ENCODE measurements at regions not wholly inside any gene's neighbourhood (a gene's known extent, or its start where the extent isn't known, plus 50 kb on each side); places are given as distances from the start of the nearest gene placed in this dataset.
A peak's percentile ranks its signal among the peaks of the same experiment; 100 is the strongest.

GRCh38 chr11:95549301-95549700 is 240.3 kb downstream of the FAM76B start:
- no peak for DNase-seq (ENCODE audit: low read depth in 2 of 2)

- no peak for DNase-seq (ENCODE audit: low read depth in 2 of 2)
Measured at GRCh38 chr11:95548416-95548815, 241.2 kb downstream of the FAM76B start.

- no peak for DNase-seq (ENCODE audit: low read depth in 2 of 2)
Measured at GRCh38 chr11:95547976-95548375, 241.6 kb downstream of the FAM76B start.

DNA sequence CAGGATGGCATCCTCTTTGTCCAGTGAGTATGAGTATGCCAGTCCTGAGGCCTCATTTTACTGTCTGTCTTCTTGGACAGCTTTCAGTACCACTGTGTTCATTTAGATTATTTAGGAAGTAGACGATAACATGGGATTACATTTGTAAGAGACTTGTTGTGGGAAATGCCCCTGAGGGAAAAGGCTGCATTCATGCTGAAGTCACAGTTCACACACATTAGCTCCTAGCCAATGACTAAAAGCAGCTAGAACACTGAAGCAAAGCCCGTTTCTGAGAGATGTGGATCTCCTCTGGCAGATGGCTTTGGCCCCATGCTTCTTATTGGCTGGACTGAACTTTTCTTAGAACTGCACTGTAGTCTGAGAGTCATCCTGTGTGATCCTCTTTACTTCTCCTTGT is 242.4 kb downstream of the FAM76B start:
- no peak for DNase-seq (ENCODE audit: low read depth in 2 of 2)

GRCh38 chr11:95545116-95545875 is 244.3 kb downstream of the FAM76B start:
- peak; percentile 3 to 5 for DNase-seq (ENCODE audit: low read depth in 2 of 2)

- DNase-seq (ENCODE audit: low read depth in 2 of 2): no peak
Measured at GRCh38 chr11:95544095-95544856, 245.3 kb downstream of the FAM76B start.

DNA sequence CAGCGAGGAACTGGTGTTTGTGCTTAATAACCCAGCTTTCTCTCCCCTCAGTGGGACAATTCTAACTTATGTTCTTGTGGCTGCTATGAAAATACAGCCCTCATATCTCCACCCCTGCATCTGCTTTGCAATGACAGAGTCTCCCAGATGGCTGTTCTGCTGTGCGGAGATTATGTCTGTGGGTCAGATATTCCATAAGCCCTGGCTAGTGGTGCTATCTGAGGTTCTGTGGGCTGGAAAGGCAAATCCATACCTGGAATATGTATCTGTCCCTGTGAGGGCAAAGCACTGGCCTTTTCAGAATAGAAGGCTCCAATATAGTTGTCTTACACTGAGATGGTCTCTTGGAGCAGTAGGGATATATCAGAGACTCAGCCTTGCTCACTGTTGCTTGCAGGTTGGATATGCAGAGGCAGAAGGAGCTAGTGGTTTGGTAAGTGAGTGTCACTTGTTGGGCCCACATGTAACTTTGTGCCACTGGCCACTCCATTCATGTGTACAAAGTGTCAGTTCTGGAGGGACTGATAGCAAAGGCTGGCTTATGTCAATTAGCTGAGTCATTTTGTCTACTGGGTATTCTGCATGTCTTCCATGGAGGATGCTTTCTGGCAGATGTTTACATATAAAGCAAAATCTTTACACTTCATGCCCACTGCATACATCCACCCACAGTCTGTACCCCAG is 246.6 kb downstream of the FAM76B start:
- no peak for DNase-seq (ENCODE audit: low read depth in 2 of 2)

GRCh38 chr11:95541715-95542114 is 247.9 kb downstream of the FAM76B start:
- no peak for DNase-seq (ENCODE audit: low read depth in 2 of 2)

DNA sequence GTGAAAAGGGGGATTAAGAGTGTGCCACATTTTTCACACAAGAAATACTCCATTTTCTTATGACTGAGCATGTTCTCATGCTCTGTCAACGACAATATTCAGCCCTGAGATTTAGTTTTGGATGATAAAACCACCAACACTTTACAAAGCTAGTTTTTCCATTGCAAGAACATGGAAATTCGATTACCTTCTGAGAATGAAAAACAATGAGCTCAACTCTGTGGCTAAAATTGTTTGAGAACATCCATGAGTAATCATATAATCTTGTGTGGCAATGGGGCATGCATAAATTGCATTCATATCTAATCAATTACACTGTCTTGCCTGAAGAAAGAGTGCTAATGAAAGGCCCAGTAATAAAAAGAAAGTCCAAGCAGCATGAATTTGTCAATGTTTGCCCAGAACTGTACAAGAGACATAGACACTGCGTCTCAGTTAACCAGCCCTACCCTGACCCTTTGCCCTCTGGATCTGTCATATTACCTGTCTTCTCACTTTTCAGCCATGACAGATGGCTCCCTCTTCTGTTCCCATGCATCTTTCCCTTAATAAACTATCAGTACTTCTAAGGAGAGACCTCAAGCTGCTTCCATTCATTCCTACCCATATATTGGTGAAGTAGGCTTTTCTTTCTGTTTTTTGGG is 253.4 kb downstream of the FAM76B start:
- no peak for DNase-seq (ENCODE audit: low read depth in 2 of 2)

DNA sequence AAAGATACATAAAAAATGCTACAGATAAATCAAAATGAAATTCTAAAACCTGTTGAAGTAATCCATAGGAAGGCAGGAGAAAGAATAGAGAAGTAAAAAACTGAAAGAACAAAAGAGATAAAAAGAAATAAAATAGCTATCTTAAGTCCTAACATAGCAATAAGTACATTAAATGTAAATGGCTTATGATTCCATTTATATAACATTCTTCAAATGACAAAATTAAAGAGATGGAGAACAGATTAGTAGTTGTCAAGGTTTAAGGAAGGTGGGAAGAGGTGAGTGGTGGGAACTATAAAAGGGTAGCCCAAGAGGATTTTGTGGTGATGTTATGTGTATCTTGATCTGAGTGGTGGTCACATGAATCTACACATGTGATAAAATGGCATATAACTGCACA is 254.8 kb downstream of the FAM76B start:
- no peak for DNase-seq (ENCODE audit: low read depth in 2 of 2)

DNA sequence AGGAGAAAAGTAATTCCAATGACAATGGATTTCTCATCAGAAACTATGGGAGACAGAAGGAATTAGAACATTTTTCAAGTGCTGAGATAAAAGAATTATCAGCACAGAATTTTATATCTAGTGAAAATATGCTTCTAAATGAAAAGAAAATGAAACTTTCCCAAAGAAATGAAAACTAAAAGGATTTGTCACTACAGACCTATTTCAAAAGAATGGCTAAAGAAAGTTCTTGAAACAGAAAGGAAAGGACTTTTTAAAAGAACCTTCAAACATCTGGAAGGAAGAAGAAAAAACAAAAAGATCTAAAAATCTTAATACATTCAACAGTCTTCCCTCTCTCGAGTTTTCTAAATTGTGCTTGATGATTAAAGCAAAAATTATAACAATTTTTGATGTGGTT is 255.4 kb downstream of the FAM76B start:
- no peak for DNase-seq (ENCODE audit: low read depth in 2 of 2)

GRCh38 chr11:95531116-95531515 is 258.5 kb downstream of the FAM76B start:
- no peak for DNase-seq (ENCODE audit: low read depth in 2 of 2)

- DNase-seq (ENCODE audit: low read depth in 2 of 2): no peak
Measured at GRCh38 chr11:95524314-95525036, 265.1 kb downstream of the FAM76B start.

DNA sequence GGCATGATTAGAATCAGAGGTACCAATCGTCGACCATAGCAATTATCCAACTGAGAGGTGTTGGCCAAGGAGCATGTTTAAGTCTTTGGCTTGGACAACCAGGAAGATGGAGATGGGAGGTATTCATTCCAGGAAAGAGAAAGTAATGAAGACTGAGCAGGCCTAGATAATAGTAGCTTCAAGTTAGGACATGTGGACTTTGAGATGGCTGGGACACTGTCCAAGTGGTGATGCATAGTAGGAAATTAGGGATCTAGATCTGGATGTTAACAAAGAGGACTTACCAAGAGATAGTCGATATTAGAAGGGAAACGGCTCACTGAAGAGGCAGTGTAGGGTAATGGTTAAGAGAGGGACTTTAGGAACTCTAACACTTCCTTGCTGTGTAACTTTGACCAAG is 266.7 kb downstream of the FAM76B start:
- DNase-seq (ENCODE audit: low read depth in 2 of 2): no peak

DNA sequence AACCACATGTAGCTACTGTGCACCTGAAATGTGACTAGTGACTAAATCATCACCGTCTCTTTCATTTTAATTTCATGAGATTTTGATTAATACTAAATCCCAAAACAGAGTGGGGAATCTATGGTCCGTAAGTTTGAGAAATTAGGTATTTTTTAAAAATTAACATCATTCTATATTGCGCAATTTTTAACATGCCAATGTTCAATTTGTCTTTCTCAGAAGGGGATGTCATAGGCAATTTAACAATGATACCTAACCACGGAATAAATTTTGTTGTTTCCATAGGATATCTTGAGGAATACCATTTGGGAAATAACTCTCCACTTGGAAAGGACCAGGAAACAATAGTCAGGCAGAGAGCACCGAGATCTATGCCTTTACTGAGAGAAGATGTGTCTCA is 267.7 kb downstream of the FAM76B start:
- DNase-seq (ENCODE audit: low read depth in 2 of 2): no peak

DNA sequence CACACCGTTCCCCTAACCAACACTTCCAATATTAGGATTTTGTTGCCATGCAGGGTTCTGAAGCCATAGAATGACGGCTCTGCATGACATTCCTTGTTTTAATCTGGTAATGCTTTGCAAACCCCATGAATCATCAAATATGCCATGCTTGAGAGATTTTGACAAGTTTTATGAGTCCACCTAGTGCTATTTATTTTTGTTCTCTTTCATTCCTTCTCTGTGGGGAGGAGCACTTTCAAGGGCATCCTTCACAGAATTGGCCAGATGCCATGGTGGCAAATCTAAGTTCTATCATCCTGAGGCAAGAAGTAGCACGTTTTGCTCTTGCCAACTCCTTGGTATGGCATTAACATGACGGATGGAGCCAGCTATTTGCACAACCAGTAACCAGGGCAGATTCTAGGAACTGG is 268.4 kb downstream of the FAM76B start:
- no peak for DNase-seq (ENCODE audit: low read depth in 2 of 2)

DNA sequence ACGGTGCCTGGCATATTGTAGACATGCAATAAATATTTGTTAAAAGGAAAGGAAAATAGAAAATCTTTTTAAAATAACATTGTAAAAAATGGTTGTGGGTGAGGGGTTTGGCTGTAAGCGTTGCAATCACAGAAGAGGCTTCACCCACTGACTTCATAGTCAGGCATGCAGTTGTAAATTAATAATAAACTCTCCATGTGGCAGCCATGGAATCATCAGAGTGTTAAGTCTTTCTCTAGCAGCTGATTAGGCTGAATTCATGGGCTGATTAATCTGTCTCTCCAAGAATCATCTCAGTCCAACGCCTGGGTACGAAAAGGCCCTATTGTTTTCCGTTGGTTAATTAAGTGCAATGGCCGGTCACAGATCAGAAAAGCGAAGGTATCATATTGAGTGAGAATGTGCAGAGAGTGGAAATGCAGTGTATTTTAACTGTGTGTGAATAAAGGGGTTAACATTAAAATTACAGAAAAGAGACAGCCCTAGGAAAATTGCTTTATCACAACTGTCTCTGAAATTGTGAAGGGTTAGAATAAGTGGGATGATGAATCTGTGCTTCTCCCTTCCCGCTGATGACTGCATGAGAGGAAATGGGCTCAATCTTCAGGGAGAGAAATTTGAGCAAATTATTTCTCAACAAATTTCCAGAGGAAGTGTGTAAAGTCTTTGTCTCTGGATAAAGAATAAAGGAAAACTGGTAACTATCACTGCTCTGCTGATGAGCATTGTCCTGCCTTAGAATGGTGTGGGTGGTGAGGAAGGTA is 269.0 kb downstream of the FAM76B start:
- DNase-seq (ENCODE audit: low read depth in 2 of 2): no peak

GRCh38 chr11:95519912-95520311 is 269.7 kb downstream of the FAM76B start:
- DNase-seq (ENCODE audit: low read depth in 2 of 2): no peak

GRCh38 chr11:95517453-95517852 is 272.1 kb downstream of the FAM76B start:
- no peak for DNase-seq (ENCODE audit: low read depth in 2 of 2)

DNA sequence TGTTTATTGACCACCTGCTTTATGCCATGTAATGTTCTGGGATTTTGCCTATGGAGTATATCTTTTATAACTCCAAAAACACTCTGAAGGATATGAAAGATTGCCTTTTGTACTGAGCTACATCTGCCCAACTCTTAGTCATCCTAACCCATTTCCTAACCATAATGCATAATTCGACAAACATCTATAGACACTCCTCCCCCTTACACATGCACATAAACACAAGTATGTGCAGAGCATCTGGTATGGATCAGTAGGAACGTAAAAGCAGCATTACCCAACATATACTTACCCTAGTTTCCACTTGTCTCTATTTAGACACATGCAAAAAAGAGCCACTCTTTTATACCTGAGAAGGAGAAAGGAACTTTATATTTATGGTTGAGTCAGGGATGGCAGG is 272.8 kb downstream of the FAM76B start:
- no peak for DNase-seq (ENCODE audit: low read depth in 2 of 2)

DNA sequence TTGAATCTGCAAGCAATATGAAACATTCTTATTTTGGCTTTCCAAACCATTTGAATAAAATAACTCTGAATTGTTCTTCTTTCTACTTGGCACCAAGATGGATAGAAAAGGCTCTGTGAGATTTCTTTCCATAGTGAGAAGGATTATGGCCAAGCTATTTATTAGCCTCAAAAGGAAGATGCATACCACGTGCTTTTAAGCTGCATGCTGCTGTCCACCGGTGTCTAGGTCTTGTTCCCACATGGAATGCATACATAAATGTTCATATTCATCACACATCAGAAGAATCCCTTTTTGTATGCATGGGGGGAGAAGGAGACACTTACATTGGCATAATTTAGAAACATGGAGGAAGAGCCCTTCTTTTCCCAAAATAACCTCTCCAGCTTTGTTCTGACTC is 273.4 kb downstream of the FAM76B start:
- DNase-seq (ENCODE audit: low read depth in 2 of 2): no peak
